ENCODE measurements at regions not wholly inside any gene's neighbourhood (a gene's known extent, or its start where the extent isn't known, plus 50 kb on each side); places are given as distances from the start of the nearest gene placed in this dataset.

DNA sequence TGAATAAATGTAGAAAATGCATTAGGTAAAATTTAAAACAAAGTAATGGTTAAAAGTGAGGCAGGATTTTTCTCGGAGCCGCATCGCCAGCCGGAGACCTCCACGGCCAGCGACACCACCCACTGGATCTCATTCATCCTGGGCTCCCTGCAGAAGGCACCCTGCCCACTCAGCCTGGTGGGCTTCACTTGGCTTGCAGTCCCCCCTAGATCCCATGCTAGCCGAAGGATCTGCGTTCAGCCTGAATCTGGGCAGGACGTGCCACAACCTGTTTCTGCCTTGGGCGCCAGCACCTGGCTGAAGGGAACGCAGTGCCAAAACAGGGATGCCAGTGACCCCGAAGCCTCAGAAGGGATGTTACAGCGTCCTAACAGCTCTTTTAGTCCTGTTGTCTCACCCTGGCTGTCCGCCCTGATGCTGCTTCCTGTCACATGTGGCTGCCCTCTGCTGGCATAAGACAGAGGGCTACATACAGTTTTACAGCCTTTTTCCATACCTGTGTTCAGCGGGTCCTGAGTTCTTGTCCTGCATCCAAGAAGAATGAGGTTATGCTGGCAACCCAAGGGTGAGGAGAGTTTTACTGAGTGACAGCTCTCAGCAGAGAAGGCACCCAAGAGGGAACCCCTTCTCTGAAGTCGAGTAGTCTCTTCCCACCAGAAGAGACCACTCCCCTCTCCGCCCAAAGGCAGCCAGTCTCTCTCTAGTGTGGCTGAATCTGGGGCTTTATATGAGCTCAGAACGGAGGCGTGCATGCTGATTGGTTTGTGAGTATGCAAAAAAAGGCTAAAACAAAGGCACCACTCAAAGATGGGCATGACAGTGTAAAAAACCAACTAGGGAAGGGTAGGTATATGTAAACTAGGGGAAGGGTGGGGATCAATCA is 173.1 kb upstream of the GYPC start (continued):
- TF ChIP-seq, protein P1, sequence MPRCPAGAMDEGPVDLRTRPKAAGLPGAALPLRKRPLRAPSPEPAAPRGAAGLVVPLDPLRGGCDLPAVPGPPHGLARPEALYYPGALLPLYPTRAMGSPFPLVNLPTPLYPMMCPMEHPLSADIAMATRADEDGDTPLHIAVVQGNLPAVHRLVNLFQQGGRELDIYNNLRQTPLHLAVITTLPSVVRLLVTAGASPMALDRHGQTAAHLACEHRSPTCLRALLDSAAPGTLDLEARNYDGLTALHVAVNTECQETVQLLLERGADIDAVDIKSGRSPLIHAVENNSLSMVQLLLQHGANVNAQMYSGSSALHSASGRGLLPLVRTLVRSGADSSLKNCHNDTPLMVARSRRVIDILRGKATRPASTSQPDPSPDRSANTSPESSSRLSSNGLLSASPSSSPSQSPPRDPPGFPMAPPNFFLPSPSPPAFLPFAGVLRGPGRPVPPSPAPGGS (CRISPR knock-in tag; IDR thresholded peaks at IDR 0.05): no peak
- TF ChIP-seq, protein P2, sequence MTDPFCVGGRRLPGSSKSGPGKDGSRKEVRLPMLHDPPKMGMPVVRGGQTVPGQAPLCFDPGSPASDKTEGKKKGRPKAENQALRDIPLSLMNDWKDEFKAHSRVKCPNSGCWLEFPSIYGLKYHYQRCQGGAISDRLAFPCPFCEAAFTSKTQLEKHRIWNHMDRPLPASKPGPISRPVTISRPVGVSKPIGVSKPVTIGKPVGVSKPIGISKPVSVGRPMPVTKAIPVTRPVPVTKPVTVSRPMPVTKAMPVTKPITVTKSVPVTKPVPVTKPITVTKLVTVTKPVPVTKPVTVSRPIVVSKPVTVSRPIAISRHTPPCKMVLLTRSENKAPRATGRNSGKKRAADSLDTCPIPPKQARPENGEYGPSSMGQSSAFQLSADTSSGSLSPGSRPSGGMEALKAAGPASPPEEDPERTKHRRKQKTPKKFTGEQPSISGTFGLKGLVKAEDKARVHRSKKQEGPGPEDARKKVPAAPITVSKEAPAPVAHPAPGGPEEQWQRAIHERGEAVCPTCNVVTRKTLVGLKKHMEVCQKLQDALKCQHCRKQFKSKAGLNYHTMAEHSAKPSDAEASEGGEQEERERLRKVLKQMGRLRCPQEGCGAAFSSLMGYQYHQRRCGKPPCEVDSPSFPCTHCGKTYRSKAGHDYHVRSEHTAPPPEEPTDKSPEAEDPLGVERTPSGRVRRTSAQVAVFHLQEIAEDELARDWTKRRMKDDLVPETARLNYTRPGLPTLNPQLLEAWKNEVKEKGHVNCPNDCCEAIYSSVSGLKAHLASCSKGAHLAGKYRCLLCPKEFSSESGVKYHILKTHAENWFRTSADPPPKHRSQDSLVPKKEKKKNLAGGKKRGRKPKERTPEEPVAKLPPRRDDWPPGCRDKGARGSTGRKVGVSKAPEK (CRISPR knock-in tag; IDR thresholded peaks at IDR 0.05; ENCODE audit: borderline replicate concordance): no peak
- no peak for TF ChIP-seq GABPA (IDR thresholded peaks at IDR 0.05; ENCODE audit: low read depth, low read length)
- peak; percentile 52 for TF ChIP-seq GABPA (CRISPR knock-in tag; IDR thresholded peaks at IDR 0.05; ENCODE audit: low read depth)
- TF ChIP-seq TGIF2 (CRISPR knock-in tag; IDR thresholded peaks at IDR 0.05): no peak

DNA sequence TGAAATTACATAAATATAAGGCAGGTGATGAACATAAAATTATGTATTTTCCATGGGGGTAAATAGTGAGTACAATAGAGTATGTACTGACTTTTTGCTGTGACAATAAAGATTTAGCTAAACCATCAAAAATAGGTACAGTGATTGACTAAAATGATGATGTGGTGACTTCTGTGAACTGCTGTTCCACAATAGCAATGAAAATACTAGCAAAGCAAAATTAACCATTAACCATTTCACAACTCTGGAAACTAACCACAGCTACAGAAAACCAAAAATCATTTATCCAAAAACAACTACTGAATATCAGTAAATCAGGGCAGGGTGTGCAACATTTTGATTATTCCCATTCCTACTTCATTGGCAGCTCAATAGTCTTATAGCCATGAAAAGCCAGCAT is 161.4 kb upstream of the GYPC start:
- ATAC-seq (no peak), FAIRE-seq (no peak), DNase-seq (ENCODE audit: low spot score) (no peak)
- Histone ChIP-seq H3K27ac (ENCODE audit: extremely low read length, insufficient read depth, low read length) (no peak overlapping the region), H3K4me2 (ENCODE audit: low read depth, low read length) (no peak overlapping the region), H3K9me3 (ENCODE audit: low read length) (peaks cover 15% of the 10 kb centered on the region; the same call in 1 of the 2 replicates), H3K79me2 (ENCODE audit: insufficient read depth, low read length) (no peaks in the 10 kb centered on the region), H3K9ac (ENCODE audit: insufficient read depth, low read depth, low read length) (no peak overlapping the region), H3K27me3 (ENCODE audit: control insufficient read depth in 1 of 2, insufficient read depth in 2 of 2, low read length in 2 of 2) (no peaks in the 10 kb centered on the region; a peak in 1 of 5 replicates), H2AFZ (ENCODE audit: low read length) (no peak overlapping the region), H3K4me1 (ENCODE audit: insufficient read depth, low read length) (no peaks in the 10 kb centered on the region), H3K36me3 (replicated peaks in 1 of 2; ENCODE audit: control insufficient read depth in 1 of 2, insufficient read depth in 2 of 2, low read length in 2 of 2) (no peaks in the 10 kb centered on the region), H4K20me1 (ENCODE audit: insufficient read depth, low read length) (no peaks in the 10 kb centered on the region), H3K4me3 (replicated peaks in 1 of 3; ENCODE audit: insufficient read depth in 1 of 3, low read depth in 2 of 3, low read length in 3 of 3) (no peak overlapping the region)
- intact Hi-C loops (cut with micrococcal nuclease; ENCODE audit: unreplicated experiment): no loop called here
- POLR2A ChIA-PET: no interaction called here
- in situ Hi-C loops (cut with HindIII; ENCODE audit: extremely low pct_ligation_motif_present, low pct_unique_long_range_greater_than_20kb): no loop called here
- no peak for TF ChIP-seq ZNF350 (CRISPR knock-in tag; IDR thresholded peaks at IDR 0.05; ENCODE audit: borderline replicate concordance, low read depth)
- 0 out of 4 replicates have a peak, but pooled peaks of 1 of the 2 experiments have one; percentile 16 for TF ChIP-seq MAFK (conservative IDR thresholded peaks at IDR 0.05 in 1 of 2, IDR thresholded peaks at IDR 0.05 in 1 of 2; ENCODE audit: low read length in 2 of 2)
- peak; percentile 13; the same call in 1 of the 2 replicates for TF ChIP-seq MAFF (IDR thresholded peaks at IDR 0.05; ENCODE audit: low read depth, low read length)
- CTCF ChIA-PET (ENCODE audit: low intra/inter-chr PET ratio, low total read pairs): no interaction called here
- BruUV-seq (replicated peaks): no TSS peak

Measured in HepG2 (cell line).